ENCODE measurements at regions not wholly inside any gene's neighbourhood (a gene's known extent, or its start where the extent isn't known, plus 50 kb on each side); places are given as distances from the start of the nearest gene placed in this dataset.

DNA sequence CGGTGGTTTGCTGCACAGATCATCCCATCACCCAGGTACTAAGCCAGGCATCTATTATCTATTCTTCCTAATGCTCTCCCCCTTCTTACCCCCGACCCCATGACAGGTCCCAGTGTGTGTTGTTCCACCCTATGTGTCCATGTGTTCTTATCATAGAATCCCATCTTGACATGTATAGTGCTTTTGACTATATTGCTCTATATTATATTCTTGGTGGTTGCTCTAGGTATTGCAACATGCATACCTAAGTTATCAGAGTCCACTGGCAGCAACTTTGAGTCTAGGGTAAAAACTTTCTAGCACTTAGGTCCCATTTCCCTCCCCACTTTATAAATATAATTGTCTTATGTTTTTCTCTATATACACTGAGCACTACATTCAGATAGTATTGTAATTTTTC, 170.3 kb downstream of the TBX22 start:
- H3K4me3 ChIP-seq (ENCODE audit: low read depth, low read length) = no peak overlapping the region
- TF ChIP-seq ZBTB21 (tag by site-specific recombination; IDR thresholded peaks at IDR 0.05) (no peak), ZIC2 (tag by site-specific recombination; IDR thresholded peaks at IDR 0.05) (no peak), SCRT1 (tag by site-specific recombination; IDR thresholded peaks at IDR 0.05; ENCODE audit: borderline replicate concordance) (no peak), ZNF24 (tag by site-specific recombination; IDR thresholded peaks at IDR 0.05) (no peak), ZNF571 (tag by site-specific recombination; IDR thresholded peaks at IDR 0.05) (no peak), ZNF19 (tag by site-specific recombination; IDR thresholded peaks at IDR 0.05; ENCODE audit: low read depth) (no peak), ZNF433 (tag by site-specific recombination; IDR thresholded peaks at IDR 0.05; ENCODE audit: low read depth) (no peak), ZNF335 (tag by site-specific recombination; conservative IDR thresholded peaks at IDR 0.05) (no peak), ZNF248 (tag by site-specific recombination; IDR thresholded peaks at IDR 0.05) (no peak), ZNF223 (tag by site-specific recombination; IDR thresholded peaks at IDR 0.05) (no peak), ZNF112 (tag by site-specific recombination; IDR thresholded peaks at IDR 0.05) (no peak)
- no peaks in the 10 kb centered on the region for H3K36me3 ChIP-seq (ENCODE audit: control insufficient read depth in 2 of 2, insufficient read depth in 1 of 2, low read length in 2 of 2)
- H3K27ac ChIP-seq (ENCODE audit: extremely low read depth, low read depth, low read length) = no peak overlapping the region
- H3K4me1 ChIP-seq (ENCODE audit: control insufficient read depth, insufficient read depth, low read length) = no peaks in the 10 kb centered on the region
- CTCF ChIA-PET = no interaction called here
- POLR2A ChIA-PET = no interaction called here
- no peaks in the 10 kb centered on the region for H3K9me3 ChIP-seq (ENCODE audit: control insufficient read depth, insufficient read depth, low read depth, low read length)

DNA sequence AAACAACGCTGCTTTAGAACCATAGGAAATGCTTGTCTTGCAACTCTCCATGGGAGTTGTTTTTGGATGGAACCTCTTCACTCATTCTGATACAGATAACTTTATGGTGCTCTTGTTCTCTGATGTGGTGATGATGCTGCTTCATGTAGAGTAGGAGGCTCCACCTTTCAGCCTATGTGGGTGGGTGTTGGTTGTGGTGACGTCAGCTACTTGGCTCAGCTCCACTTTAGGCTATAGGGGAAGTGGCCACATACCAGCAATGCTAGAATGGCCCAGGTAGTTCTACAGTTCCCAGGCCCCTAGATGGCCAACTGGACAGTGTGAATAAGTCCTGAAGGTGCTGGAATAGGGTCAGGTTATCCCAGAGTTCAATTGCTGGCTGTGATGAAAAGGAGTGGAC, 192.1 kb downstream of the TBX22 start:
- CTCF ChIA-PET = no interaction called here

More for the DNA sequence above, 192.1 kb downstream of the TBX22 start:
- H3K27ac ChIP-seq (ENCODE audit: extremely low read depth, low read depth, low read length) = no peak overlapping the region
- no peaks in the 10 kb centered on the region for H3K4me1 ChIP-seq (ENCODE audit: control insufficient read depth, insufficient read depth, low read length)
- POLR2A ChIA-PET = no interaction called here
- H3K4me3 ChIP-seq (ENCODE audit: low read depth, low read length) = no peak overlapping the region
- TF ChIP-seq ZFP69B (tag by site-specific recombination; IDR thresholded peaks at IDR 0.05) (no peak), ZNF514 (tag by site-specific recombination; IDR thresholded peaks at IDR 0.05) (no peak), ZNF600 (tag by site-specific recombination; IDR thresholded peaks at IDR 0.05) (no peak), ZNF830 (tag by site-specific recombination; IDR thresholded peaks at IDR 0.05; ENCODE audit: low read depth) (no peak), OVOL3 (tag by site-specific recombination; IDR thresholded peaks at IDR 0.05) (no peak), ZNF112 (tag by site-specific recombination; IDR thresholded peaks at IDR 0.05) (no peak), ZNF529 (tag by site-specific recombination; IDR thresholded peaks at IDR 0.05; ENCODE audit: insufficient replicate concordance) (no peak), MYNN (tag by site-specific recombination; IDR thresholded peaks at IDR 0.05; ENCODE audit: borderline replicate concordance) (no peak), ZFP41 (tag by site-specific recombination; IDR thresholded peaks at IDR 0.05; ENCODE audit: borderline replicate concordance) (no peak), BCL11A (tag by site-specific recombination; IDR thresholded peaks at IDR 0.05; ENCODE audit: low read depth) (no peak), ZNF23 (tag by site-specific recombination; IDR thresholded peaks at IDR 0.05; ENCODE audit: borderline replicate concordance) (no peak), MZF1 (tag by site-specific recombination; IDR thresholded peaks at IDR 0.05; ENCODE audit: borderline replicate concordance) (no peak), ZNF677 (tag by site-specific recombination; IDR thresholded peaks at IDR 0.05) (no peak)
- TF ChIP-seq, protein P1, sequence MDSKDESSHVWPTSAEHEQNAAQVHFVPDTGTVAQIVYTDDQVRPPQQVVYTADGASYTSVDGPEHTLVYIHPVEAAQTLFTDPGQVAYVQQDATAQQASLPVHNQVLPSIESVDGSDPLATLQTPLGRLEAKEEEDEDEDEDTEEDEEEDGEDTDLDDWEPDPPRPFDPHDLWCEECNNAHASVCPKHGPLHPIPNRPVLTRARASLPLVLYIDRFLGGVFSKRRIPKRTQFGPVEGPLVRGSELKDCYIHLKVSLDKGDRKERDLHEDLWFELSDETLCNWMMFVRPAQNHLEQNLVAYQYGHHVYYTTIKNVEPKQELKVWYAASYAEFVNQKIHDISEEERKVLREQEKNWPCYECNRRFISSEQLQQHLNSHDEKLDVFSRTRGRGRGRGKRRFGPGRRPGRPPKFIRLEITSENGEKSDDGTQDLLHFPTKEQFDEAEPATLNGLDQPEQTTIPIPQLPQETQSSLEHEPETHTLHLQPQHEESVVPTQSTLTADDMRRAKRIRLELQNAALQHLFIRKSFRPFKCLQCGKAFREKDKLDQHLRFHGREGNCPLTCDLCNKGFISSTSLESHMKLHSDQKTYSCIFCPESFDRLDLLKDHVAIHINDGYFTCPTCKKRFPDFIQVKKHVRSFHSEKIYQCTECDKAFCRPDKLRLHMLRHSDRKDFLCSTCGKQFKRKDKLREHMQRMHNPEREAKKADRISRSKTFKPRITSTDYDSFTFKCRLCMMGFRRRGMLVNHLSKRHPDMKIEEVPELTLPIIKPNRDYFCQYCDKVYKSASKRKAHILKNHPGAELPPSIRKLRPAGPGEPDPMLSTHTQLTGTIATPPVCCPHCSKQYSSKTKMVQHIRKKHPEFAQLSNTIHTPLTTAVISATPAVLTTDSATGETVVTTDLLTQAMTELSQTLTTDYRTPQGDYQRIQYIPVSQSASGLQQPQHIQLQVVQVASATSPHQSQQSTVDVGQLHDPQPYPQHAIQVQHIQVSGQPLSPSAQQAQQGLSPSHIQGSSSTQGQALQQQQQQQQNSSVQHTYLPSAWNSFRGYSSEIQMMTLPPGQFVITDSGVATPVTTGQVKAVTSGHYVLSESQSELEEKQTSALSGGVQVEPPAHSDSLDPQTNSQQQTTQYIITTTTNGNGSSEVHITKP (tag by site-specific recombination; IDR thresholded peaks at IDR 0.05) = no peak
- TF ChIP-seq, protein P2, sequence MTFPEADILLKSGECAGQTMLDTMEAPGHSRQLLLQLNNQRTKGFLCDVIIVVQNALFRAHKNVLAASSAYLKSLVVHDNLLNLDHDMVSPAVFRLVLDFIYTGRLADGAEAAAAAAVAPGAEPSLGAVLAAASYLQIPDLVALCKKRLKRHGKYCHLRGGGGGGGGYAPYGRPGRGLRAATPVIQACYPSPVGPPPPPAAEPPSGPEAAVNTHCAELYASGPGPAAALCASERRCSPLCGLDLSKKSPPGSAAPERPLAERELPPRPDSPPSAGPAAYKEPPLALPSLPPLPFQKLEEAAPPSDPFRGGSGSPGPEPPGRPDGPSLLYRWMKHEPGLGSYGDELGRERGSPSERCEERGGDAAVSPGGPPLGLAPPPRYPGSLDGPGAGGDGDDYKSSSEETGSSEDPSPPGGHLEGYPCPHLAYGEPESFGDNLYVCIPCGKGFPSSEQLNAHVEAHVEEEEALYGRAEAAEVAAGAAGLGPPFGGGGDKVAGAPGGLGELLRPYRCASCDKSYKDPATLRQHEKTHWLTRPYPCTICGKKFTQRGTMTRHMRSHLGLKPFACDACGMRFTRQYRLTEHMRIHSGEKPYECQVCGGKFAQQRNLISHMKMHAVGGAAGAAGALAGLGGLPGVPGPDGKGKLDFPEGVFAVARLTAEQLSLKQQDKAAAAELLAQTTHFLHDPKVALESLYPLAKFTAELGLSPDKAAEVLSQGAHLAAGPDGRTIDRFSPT (tag by site-specific recombination; IDR thresholded peaks at IDR 0.05) = no peak
- H3K9me3 ChIP-seq (ENCODE audit: control insufficient read depth, insufficient read depth, low read depth, low read length) = no peaks in the 10 kb centered on the region; the same call in 1 of the 2 replicates
- H3K36me3 ChIP-seq (ENCODE audit: control insufficient read depth in 2 of 2, insufficient read depth in 1 of 2, low read length in 2 of 2) = no peaks in the 10 kb centered on the region

Measured in HEK293 (cell line).